Astrocyte (in vitro differentiated cells and primary cell): ENCODE measurements at regions not wholly inside any gene's neighbourhood (a gene's known extent, or its start where the extent isn't known, plus 50 kb on each side); places are given as distances from the start of the nearest gene placed in this dataset.

Experiments
- DNase-seq: peaks from one replicate; pipeline ENCODE4 v3.0.0-alpha.2; 2010; ENCODE audit warnings: low read depth
- FAIRE-seq: peaks from 2 replicates; lab custom pipeline; 2011; peaks lifted over from hg19 to GRCh38; lab: Jason Lieb, UNC
- H2AFZ ChIP-seq: 2 replicates; pipeline ENCODE4 v1.6.0; 2012; ENCODE audit warnings: low read depth, low read length, inconsistent platforms
- H3K27ac ChIP-seq: 2 replicates; pipeline ENCODE4 v1.5.1; 2011; ENCODE audit warnings: low read depth, low read length, inconsistent platforms
- H3K27me3 ChIP-seq: 2 replicates; pipeline ENCODE4 v1.6.0; 2011; ENCODE audit warnings: low read length, inconsistent platforms; ENCODE audit not compliant: insufficient read depth
- H3K36me3 ChIP-seq: 2 replicates; pipeline ENCODE4 v1.5.1; 2011; ENCODE audit warnings: low read length, inconsistent platforms; ENCODE audit not compliant: insufficient read depth
- H3K4me1 ChIP-seq: 2 replicates; pipeline ENCODE4 v1.5.1; 2011; ENCODE audit warnings: low read length, inconsistent platforms; ENCODE audit not compliant: insufficient read depth
- H3K4me2 ChIP-seq: 2 replicates; pipeline ENCODE4 v1.6.0; 2012; ENCODE audit warnings: low read length, inconsistent platforms
- H3K4me3 ChIP-seq: 2 replicates; pipeline ENCODE4 v1.5.1; 2011; ENCODE audit warnings: low read depth, mild to moderate bottlenecking, low read length, inconsistent platforms; ENCODE audit not compliant: insufficient read depth
- H3K79me2 ChIP-seq: 2 replicates; pipeline ENCODE4 v1.6.0; 2012; ENCODE audit warnings: mild to moderate bottlenecking, low read length, inconsistent platforms; ENCODE audit not compliant: insufficient read depth
- H3K9ac ChIP-seq: 2 replicates; pipeline ENCODE4 v1.6.0; 2012; ENCODE audit warnings: mild to moderate bottlenecking, low read length, inconsistent platforms
- H3K9me3 ChIP-seq: 2 replicates; pipeline ENCODE4 v1.5.1; 2012; ENCODE audit warnings: low read depth, mild to moderate bottlenecking, low read length, inconsistent platforms; ENCODE audit not compliant: insufficient read depth
- H4K20me1 ChIP-seq: 2 replicates; pipeline ENCODE4 v1.6.0; 2012; ENCODE audit warnings: low read length, inconsistent platforms; ENCODE audit not compliant: insufficient read depth
- H3K27ac Mint-ChIP-seq: one replicate; pipeline ENCODE4 v1.8.0; 2021; ENCODE audit warnings: mild to moderate bottlenecking, mixed read lengths; ENCODE audit not compliant: unreplicated experiment
- H3K27me3 Mint-ChIP-seq: one replicate; pipeline ENCODE4 v1.8.0; 2021; ENCODE audit warnings: low read depth, mixed read lengths; ENCODE audit not compliant: unreplicated experiment
- H3K36me3 Mint-ChIP-seq: one replicate; pipeline ENCODE4 v1.8.0; 2021; ENCODE audit warnings: low read depth, mixed read lengths; ENCODE audit not compliant: unreplicated experiment
- H3K4me1 Mint-ChIP-seq: one replicate; pipeline ENCODE4 v1.8.0; 2021; ENCODE audit warnings: low read depth, mixed read lengths; ENCODE audit not compliant: unreplicated experiment
- H3K4me3 Mint-ChIP-seq: one replicate; pipeline ENCODE4 v1.8.0; 2021; ENCODE audit warnings: mild to moderate bottlenecking, moderate library complexity, mixed read lengths; ENCODE audit not compliant: unreplicated experiment
- H3K9me3 Mint-ChIP-seq: one replicate; pipeline ENCODE4 v1.8.0; 2021; ENCODE audit warnings: mild to moderate bottlenecking, mixed read lengths; ENCODE audit not compliant: unreplicated experiment
- EZH2 ChIP-seq: IDR thresholded peaks from 2 replicates; pipeline ENCODE4 v1.6.1; 2012; ENCODE audit warnings: mild to moderate bottlenecking, low read length, inconsistent platforms; ENCODE audit not compliant: insufficient read depth
- TF ChIP-seq, protein P1 (sequence below): IDR thresholded peaks from 2 replicates; pipeline ENCODE4 v1.5.1; 2011; ENCODE audit warnings: low read depth, mild to moderate bottlenecking, inconsistent platforms, low read length, moderate library complexity; ENCODE audit not compliant: insufficient read depth

DNA sequence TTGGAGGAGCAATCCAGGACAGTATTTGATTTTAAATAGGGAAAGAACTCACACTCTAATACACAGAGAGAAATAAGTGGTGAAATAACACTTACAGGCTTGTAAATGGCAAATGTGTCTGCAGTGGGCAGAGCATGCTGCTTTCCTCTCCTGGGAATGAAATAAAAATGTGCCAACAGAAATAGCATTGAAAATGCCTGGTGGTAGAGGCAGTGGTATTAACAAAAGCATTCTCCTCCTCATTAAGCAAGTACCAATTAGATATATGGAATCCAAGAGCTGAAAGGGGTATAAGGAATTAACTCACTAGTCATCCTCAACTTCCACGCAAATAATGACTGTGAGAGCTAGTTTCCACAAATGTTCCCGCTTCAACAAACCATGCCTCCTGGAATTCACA lies 364.1 kb upstream of the KCNMB2 start:
- Histone ChIP-seq H3K9ac (no peak overlapping the region), H3K4me2 (no peak overlapping the region), H3K27ac (no peak overlapping the region), H3K79me2 (no peaks in the 10 kb centered on the region), H2AFZ (no peak overlapping the region), H3K27me3 (no peaks in the 10 kb centered on the region), H4K20me1 (no peaks in the 10 kb centered on the region), H3K4me1 (no peaks in the 10 kb centered on the region), H3K4me3 (no peak overlapping the region), H3K36me3 (no peaks in the 10 kb centered on the region), H3K9me3 (no peaks in the 10 kb centered on the region)
- DNase-seq (no peak), FAIRE-seq (no peak)
- Mint-ChIP-seq H3K36me3 (no peaks in the 10 kb centered on the region), H3K27ac (no peak overlapping the region), H3K4me3 (no peak overlapping the region), H3K9me3 (peaks cover 2% of the 10 kb centered on the region), H3K4me1 (peaks cover 9% of the 10 kb centered on the region), H3K27me3 (no peaks in the 10 kb centered on the region)
- no peak for TF ChIP-seq EZH2
- TF ChIP-seq, protein P1, sequence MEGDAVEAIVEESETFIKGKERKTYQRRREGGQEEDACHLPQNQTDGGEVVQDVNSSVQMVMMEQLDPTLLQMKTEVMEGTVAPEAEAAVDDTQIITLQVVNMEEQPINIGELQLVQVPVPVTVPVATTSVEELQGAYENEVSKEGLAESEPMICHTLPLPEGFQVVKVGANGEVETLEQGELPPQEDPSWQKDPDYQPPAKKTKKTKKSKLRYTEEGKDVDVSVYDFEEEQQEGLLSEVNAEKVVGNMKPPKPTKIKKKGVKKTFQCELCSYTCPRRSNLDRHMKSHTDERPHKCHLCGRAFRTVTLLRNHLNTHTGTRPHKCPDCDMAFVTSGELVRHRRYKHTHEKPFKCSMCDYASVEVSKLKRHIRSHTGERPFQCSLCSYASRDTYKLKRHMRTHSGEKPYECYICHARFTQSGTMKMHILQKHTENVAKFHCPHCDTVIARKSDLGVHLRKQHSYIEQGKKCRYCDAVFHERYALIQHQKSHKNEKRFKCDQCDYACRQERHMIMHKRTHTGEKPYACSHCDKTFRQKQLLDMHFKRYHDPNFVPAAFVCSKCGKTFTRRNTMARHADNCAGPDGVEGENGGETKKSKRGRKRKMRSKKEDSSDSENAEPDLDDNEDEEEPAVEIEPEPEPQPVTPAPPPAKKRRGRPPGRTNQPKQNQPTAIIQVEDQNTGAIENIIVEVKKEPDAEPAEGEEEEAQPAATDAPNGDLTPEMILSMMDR = no peak

DNA sequence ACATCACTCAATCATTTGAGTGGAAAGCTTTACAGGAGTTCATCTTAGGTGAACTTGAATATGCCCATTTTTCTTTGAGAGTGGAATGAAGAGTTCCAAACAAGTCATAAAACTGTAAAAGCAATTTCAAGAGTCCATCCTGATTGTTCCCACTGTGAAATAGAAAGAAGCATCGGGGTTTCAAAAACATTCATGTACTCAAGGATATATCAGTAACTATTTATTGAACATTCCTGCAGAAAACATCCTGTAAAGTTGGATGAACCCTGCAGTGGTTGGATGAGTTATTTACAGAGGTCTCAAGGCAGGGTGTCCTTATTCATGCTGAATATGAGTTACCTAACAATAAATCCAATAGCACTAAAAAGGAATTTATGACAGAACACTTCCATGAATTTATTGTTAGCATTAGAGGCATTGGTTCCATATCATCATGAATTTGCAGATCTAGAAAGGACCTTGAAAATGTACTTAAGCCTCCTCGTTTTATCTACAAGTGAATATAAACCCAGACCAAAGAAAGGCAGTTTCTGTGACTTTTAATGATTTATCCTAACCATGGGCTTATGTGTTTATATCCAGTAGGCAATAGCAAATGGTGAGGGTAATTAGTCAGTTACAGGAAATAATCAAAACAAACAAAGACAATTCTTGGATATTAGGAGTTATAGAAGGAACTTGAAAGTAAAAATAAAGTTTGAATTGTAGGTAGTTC lies 361.9 kb upstream of the KCNMB2 start:
- FAIRE-seq = no peak
- Histone ChIP-seq H4K20me1 (no peaks in the 10 kb centered on the region), H3K79me2 (no peaks in the 10 kb centered on the region), H2AFZ (no peak overlapping the region), H3K4me2 (no peak overlapping the region), H3K9ac (no peak overlapping the region), H3K4me1 (no peaks in the 10 kb centered on the region), H3K27me3 (no peaks in the 10 kb centered on the region), H3K9me3 (no peaks in the 10 kb centered on the region), H3K4me3 (no peak overlapping the region), H3K36me3 (no peaks in the 10 kb centered on the region), H3K27ac (no peak overlapping the region)
- peaks cover 9% of the 10 kb centered on the region for H3K4me1 Mint-ChIP-seq
- TF ChIP-seq, protein P1 = no peak
- no peak for TF ChIP-seq EZH2
- no peaks in the 10 kb centered on the region for H3K9me3 Mint-ChIP-seq
- no peak overlapping the region for H3K27ac Mint-ChIP-seq
- H3K4me3 Mint-ChIP-seq = no peak overlapping the region
- no peaks in the 10 kb centered on the region for H3K36me3 Mint-ChIP-seq
- no peaks in the 10 kb centered on the region for H3K27me3 Mint-ChIP-seq
- no peak for DNase-seq

DNA sequence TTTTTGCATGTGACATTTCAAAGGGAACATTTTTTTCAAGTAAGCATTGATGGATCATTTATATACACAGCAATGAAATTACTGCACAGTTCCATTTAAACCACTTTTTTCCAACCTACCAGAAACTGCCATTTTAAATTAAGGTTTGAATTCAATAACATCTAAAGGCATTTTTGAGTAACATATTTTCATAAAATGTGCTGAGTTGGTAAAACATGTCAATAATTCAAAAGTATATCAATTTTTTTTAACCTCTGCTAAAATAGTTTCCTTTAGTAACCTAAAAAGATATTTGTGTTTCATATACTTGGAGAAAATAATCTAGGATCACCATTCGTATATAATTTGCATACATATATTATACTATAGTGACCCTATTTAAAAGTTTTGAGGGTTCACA lies 355.1 kb upstream of the KCNMB2 start:
- H3K27ac ChIP-seq = no peak overlapping the region
- H3K79me2 ChIP-seq = no peaks in the 10 kb centered on the region
- H4K20me1 ChIP-seq = no peaks in the 10 kb centered on the region
- no peaks in the 10 kb centered on the region for H3K36me3 ChIP-seq
- H3K9ac ChIP-seq = no peak overlapping the region
- DNase-seq (no peak), FAIRE-seq (no peak)
- no peaks in the 10 kb centered on the region for H3K4me1 Mint-ChIP-seq
- no peak for TF ChIP-seq EZH2
- TF ChIP-seq, protein P1 = no peak
- no peaks in the 10 kb centered on the region for H3K4me1 ChIP-seq
- no peaks in the 10 kb centered on the region for H3K27me3 ChIP-seq
- no peak overlapping the region for H3K4me2 ChIP-seq
- no peak overlapping the region for H3K4me3 ChIP-seq
- no peak overlapping the region for H3K4me3 Mint-ChIP-seq
- H2AFZ ChIP-seq = no peak overlapping the region
- no peaks in the 10 kb centered on the region for H3K27me3 Mint-ChIP-seq
- no peaks in the 10 kb centered on the region for H3K36me3 Mint-ChIP-seq
- no peak overlapping the region for H3K27ac Mint-ChIP-seq
- H3K9me3 ChIP-seq = no peaks in the 10 kb centered on the region
- H3K9me3 Mint-ChIP-seq = no peaks in the 10 kb centered on the region
